ENCODE measurements at regions not wholly inside any gene's neighbourhood (a gene's known extent, or its start where the extent isn't known, plus 50 kb on each side); places are given as distances from the start of the nearest gene placed in this dataset.
"Not testable (repeated sequence)": the region's sequence is repeated elsewhere in the genome, so short reads cannot be mapped to it uniquely, and the experiment has no call there.

- no peaks in the 10 kb centered on the region for H3K36me3 Mint-ChIP-seq
- DNase-seq (ENCODE audit: extremely low spot score, unreplicated experiment), result no peak
- TF ChIP-seq CTCF (conservative IDR thresholded peaks at IDR 0.05), result no peak
- H3K4me3 Mint-ChIP-seq, result no peak overlapping the region
- H3K4me1 Mint-ChIP-seq (ENCODE audit: unreplicated experiment), result peaks cover 6% of the 10 kb centered on the region
- H3K27ac Mint-ChIP-seq, result no peak overlapping the region
- peaks cover 2% of the 10 kb centered on the region for H3K27me3 Mint-ChIP-seq
- H3K9me3 Mint-ChIP-seq, result peaks cover 7% of the 10 kb centered on the region
These were observed 598.5 kb downstream of the CENPC start for GRCh38 chr4:66946761-66947160.

DNA sequence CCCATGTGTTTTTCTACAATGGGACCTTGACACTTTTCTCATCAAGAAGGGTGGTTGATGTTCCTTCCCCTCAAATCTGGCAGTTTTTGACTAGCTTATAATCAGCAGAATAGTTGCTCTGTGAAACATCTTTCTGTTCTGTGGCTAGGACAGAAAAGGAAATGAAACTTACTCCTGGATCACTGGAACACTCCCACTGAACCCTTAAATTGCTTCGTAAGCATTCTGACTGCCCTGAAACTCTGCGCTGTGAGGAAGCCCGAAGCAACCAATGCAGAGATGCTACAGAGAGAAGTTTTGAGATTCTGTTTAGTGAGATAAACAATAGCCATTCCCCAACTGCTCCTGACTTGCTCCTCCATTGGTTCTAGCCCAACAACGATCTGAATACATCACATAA lies 602.2 kb downstream of the CENPC start:
- H3K36me3 Mint-ChIP-seq, result no peaks in the 10 kb centered on the region
- H3K27me3 Mint-ChIP-seq, result no peaks in the 10 kb centered on the region
- no peak overlapping the region for H3K4me3 Mint-ChIP-seq
- DNase-seq (ENCODE audit: extremely low spot score, unreplicated experiment), result no peak
- TF ChIP-seq CTCF (conservative IDR thresholded peaks at IDR 0.05), result no peak
- H3K9me3 Mint-ChIP-seq, result peaks cover 7% of the 10 kb centered on the region
- no peaks in the 10 kb centered on the region for H3K4me1 Mint-ChIP-seq (ENCODE audit: unreplicated experiment)
- no peak overlapping the region for H3K27ac Mint-ChIP-seq

DNA sequence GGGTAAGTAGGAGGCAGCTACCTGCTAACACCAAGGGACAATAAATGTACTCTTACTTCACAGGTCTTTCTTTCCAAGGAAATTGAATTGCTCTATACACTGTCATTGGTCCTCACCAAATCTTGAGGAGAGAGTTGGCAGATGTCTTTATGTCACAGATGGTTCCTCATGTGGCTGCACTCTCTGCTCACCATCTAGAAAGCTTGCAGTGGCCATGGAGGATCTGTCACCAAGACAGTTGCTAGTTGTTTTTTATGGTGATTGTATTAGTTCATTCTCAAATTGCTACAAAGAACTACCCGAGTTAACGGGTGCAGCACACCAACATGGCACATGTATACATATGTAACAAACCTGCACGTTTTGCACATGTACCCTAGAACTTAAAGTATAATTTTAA lies 613.3 kb downstream of the CENPC start:
- H3K36me3 Mint-ChIP-seq; DNase-seq (ENCODE audit: extremely low spot score, unreplicated experiment); H3K4me3 Mint-ChIP-seq; H3K9me3 Mint-ChIP-seq; H3K4me1 Mint-ChIP-seq (ENCODE audit: unreplicated experiment); H3K27ac Mint-ChIP-seq; H3K27me3 Mint-ChIP-seq: not testable (repeated sequence)

- DNase-seq (ENCODE audit: extremely low spot score, unreplicated experiment), result no peak
- Mint-ChIP-seq H3K4me3 (no peak overlapping the region), H3K27ac (no peak overlapping the region), H3K9me3 (no peaks in the 10 kb centered on the region), H3K4me1 (ENCODE audit: unreplicated experiment) (no peaks in the 10 kb centered on the region), H3K27me3 (no peaks in the 10 kb centered on the region), H3K36me3 (no peaks in the 10 kb centered on the region)
- no peak for TF ChIP-seq CTCF (conservative IDR thresholded peaks at IDR 0.05)
These were observed 615.1 kb downstream of the CENPC start for GRCh38 chr4:66930206-66930605.

- Mint-ChIP-seq H3K4me1 (ENCODE audit: unreplicated experiment) (no peaks in the 10 kb centered on the region), H3K4me3 (no peak overlapping the region), H3K27me3 (no peaks in the 10 kb centered on the region), H3K36me3 (no peaks in the 10 kb centered on the region), H3K27ac (no peak overlapping the region), H3K9me3 (no peaks in the 10 kb centered on the region)
- no peak for TF ChIP-seq CTCF (conservative IDR thresholded peaks at IDR 0.05)
- no peak for DNase-seq (ENCODE audit: extremely low spot score, unreplicated experiment)
These were observed 615.6 kb downstream of the CENPC start for GRCh38 chr4:66929748-66930147.

- H3K36me3 Mint-ChIP-seq; H3K9me3 Mint-ChIP-seq; H3K4me1 Mint-ChIP-seq (ENCODE audit: unreplicated experiment); H3K27me3 Mint-ChIP-seq; H3K27ac Mint-ChIP-seq; DNase-seq (ENCODE audit: extremely low spot score, unreplicated experiment); H3K4me3 Mint-ChIP-seq: not testable (repeated sequence)
These were observed 616.4 kb downstream of the CENPC start for GRCh38 chr4:66928881-66929280.

DNA sequence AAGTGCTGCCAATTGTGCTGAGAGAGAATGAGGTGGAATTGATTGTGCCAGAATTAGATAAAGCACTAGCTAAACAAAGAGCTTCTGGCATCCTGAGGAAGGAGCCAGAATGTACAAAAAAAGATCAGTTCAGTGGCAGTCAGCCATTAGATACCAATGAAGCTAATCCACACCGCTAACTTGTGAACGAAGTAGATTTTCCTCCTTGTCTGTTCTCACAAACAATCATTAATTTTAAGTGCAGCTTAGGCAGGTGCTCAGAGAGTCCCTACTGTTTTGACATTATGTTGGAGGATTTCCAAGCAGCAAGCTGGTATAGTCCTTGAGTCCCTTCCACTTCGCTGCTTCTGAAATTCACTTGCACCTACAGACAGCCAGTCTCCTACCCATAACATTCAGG lies 617.4 kb downstream of the CENPC start:
- no peaks in the 10 kb centered on the region for H3K9me3 Mint-ChIP-seq
- no peaks in the 10 kb centered on the region for H3K27me3 Mint-ChIP-seq
- H3K27ac Mint-ChIP-seq, result no peak overlapping the region
- no peaks in the 10 kb centered on the region for H3K4me1 Mint-ChIP-seq (ENCODE audit: unreplicated experiment)
- DNase-seq (ENCODE audit: extremely low spot score, unreplicated experiment), result no peak
- H3K4me3 Mint-ChIP-seq, result no peak overlapping the region
- TF ChIP-seq CTCF (conservative IDR thresholded peaks at IDR 0.05), result no peak
- H3K36me3 Mint-ChIP-seq, result no peaks in the 10 kb centered on the region
